DLD1 (cell line): ENCODE measurements at regions not wholly inside any gene's neighbourhood (a gene's known extent, or its start where the extent isn't known, plus 50 kb on each side); places are given as distances from the start of the nearest gene placed in this dataset.

Experiments
- in situ Hi-C: cut with HindIII; loops from 2 replicates; pipeline ENCODE4 v1.10.0; 2017; ENCODE audit warnings: low sequenced_read_pairs

DNA sequence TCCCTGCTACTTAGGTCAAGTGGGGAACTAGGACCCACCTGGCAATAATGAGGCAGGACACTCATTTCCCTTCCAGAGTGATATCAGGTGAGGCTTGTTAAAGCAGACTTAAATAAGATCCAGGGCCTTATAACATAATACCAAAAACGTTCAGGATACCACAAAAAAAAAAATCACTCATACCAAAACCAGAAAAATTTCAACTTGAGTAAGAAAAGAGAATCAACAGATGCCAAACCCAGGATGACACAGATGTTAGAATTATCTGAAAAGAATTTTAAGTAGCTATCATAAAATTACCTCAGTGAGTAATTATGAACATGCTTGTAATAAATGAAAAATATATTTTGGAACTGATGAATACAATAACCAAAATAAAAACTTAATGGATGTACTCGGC lies 255.6 kb upstream of the OSR1 start:
- in situ Hi-C loops = no loop called here

DNA sequence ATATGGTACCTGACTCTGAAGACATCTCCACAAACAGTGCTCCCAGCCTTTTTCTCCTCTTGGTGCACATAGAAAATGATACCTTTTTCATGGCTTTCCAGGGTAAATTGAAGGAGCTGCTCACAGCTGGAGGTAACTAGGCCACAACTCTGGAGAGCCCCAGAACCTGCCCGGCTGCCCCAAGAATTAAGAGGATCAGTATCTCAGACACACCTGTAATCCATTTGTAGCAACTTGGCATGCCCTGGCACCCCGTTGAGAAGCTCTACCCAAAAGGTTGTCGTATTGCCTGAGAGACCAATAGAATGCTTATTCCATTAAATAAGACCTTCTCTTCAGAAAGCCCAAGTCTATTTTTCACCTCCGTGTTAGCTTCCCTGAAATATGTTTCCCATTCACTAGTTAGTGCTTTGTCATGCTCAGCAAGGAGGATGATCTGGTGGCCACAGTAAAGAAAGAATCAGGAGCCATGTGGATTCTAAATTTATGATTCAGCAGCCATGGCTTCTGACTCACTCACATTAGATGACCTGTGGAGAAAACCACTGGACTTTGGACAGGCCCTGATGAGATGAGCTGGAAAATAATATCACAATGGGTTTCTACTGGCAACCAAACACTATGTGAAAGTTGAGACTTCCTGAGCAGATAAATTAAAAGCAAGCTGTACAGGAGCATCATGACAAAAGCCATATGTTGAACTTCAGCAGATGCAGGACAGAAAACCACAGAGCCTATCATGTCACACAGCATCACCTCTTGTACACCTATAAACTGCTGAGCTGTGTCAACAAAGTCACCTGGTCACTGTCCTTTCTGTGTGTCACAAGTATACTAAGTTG lies 253.3 kb upstream of the OSR1 start:
- in situ Hi-C loops = no loop called here

DNA sequence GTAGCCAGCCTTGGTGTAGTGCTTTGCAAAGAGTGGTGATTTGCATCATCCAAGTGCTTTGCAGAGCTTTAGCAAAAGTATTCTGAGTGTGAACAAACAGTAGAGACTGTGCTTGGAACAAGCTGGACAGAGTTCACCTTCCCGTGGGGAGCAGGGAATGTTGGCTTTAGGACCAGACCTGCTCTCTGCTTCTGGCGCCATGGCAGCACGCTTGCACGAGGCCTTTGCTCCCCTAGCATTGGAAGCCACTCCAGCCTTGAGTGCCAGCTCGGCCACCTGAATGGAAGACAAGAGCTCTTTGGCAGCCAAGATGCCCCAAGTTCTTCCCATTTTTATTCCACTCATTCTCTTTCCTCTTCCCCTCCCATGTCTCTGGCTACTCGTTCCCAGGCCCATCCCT lies 250.8 kb upstream of the OSR1 start:
- in situ Hi-C loops = loop anchor here (5.0 kb wide), 1 partner anchor 57 kb away; no protein-coding TSS in a partner anchor

DNA sequence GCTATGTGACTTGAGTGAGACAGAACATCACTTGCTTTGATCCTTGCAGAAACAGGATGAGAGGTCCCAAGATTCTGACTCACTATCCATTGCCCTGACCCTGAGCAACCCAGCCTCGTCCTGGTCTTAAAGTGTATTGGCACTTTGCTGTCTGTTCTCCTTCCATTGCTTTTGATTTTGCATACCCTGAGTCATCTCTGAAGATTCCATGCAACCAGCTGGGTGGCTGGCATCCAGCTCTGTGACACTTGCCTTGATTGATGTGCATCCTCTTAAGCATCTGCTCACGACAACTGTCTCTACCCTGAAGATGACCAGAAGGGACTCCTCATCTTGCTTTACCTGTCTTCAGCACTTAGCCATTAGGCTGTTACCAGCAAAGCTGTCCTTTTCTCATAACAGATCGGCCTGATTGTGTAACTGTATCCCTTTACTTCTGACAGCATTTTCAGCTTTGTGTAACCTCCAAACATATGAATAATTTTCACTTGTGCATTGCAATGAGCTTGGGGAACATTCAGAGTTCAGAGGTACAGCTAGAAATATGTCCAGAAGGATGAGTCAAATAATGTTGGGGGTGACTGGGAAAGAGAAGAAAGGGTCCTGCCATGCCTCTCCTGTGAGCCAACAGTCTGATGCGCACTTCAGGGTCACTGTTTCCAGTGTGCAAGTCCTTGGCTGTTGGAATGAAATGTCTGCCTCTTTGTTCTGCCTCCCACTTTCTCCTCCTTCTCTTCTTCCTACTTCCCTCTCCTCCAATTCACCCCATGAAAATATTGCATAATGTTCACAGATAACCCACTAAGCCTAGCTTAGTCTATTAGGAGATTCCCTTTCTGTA lies 249.7 kb upstream of the OSR1 start:
- in situ Hi-C loops = loop anchor here (5.0 kb wide), 1 partner anchor 56 kb away; no protein-coding TSS in a partner anchor

DNA sequence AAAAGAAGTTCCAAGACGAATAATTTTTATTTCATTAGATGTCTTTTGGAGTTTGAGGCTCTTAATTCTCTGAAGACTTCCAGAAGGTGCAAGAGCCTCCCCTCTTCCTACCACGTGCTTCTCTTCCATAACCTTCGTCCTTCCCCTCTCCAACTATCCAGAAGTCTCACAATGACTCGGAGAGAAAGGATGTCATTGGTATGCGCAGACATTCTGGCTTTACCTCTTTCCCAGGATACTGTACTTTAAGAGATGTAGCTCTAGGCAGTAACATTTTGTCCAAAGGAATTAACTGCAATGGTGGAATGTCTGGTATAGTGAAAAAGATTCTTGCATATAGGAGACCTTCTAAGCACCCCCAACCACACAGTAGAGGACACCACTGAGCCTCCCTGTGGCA lies 249.0 kb upstream of the OSR1 start:
- in situ Hi-C loops = loop anchor here (5.0 kb wide), 1 partner anchor 55 kb away; no protein-coding TSS in a partner anchor

DNA sequence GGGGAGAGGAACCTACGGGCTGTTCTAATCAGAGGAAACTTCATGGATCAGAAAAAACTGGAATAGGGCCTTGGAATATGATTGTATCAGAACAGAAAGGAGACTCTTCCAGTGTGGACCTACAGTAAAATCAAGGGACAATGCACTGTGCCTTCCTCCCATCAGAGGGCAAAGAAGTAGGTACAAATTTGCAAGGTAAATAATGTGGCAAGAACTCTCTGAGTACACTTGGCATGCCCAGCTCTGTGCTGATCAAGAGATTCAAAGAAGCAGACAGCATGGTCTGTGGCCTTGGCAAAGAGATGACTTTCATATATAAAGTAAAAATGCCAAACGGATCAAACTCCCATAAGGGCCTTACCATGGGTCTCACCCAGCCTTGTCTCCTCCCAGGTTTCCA lies 242.6 kb upstream of the OSR1 start:
- in situ Hi-C loops = no loop called here

DNA sequence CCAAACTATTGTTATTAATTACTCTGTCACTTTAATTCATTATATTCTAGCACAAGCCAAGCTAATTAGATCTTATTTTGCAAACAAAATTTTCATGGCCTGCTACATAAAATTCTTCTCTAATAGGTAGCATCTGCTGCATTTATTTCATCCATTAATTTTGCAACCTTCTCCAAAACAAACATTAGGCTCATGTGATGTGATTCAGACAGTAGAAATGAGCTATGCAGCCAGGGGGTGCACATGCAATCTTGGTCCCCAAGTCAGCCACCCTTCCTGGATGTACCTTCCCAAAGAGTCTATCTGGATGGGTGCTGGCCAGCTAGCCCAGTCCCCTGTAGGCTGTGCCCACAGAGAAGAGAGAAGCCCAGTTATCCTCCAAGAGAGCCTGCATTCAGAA lies 242.1 kb upstream of the OSR1 start:
- in situ Hi-C loops = no loop called here

DNA sequence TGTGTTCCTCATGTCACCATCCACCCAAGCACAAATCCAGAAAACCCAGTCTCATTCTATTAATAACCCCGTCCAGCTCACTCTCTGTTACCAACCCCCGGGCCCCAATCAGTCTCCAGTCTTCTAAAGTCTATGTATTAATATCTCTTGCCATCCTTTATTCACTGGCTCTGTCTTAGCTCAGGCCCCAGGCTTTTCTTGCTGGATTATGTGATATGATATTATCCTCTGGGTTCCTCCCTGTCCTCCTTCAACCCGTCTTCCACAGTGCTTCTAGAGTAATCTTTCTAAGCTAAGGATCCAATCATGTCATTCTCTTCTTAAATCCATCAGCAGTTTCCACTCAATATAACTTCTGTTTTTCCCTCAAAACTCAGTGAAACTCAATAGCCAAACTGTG lies 240.5 kb upstream of the OSR1 start:
- in situ Hi-C loops = no loop called here

DNA sequence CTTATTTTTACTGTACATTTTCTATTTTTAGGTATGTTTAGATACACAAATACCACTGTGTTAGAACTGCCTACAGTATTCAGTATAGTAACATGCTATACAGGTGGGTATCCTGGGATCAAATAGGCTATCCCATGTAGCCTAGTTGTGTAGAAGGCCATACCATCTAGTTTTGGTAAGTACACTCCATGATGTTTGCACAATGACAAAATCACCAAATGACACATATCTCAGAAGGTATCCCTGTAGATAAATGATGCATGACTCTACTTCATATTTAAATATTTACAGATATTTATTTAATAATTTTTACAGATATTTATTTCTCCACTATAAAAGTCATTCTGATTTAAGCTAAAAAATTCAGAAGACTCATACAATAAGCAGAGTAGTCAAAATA lies 233.8 kb upstream of the OSR1 start:
- in situ Hi-C loops = no loop called here

DNA sequence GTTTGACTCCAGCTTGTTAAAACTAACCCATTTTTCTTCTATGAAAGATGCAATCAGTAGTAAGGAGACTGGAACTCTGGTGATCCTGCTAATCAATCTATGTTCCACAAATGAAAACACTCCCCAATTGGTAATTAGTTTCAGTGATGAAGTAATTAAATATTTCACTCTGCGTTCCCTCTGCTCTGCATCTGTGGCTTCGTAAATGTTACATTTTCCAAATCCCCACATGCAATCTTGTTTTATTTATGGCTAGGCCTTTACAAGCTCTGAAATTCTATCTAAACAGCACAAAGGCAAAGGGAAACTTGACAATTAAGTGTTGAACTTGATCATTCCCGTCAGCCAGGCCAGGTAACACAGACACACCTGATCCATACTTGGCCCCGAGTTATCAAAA lies 231.4 kb upstream of the OSR1 start:
- in situ Hi-C loops = no loop called here

DNA sequence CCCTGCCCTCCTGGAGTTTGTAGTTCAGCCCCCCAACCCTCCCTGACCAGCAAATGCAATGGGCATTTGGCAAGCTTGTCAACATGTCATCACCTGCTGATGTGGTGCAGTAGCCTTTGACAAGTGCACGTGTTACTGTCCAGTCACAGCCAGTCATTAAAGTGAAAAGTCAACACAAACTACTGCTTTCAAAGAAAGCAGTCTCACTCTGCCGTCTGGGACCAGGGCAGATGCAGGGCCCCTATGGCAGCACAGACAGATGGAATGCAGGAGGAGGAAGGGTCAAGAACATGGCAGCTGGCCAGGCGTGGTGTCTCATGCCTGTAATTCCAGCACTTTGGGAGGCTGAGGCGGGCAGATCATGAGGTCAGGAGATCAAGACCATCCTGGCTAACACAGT lies 222.4 kb upstream of the OSR1 start:
- in situ Hi-C loops = no loop called here

DNA sequence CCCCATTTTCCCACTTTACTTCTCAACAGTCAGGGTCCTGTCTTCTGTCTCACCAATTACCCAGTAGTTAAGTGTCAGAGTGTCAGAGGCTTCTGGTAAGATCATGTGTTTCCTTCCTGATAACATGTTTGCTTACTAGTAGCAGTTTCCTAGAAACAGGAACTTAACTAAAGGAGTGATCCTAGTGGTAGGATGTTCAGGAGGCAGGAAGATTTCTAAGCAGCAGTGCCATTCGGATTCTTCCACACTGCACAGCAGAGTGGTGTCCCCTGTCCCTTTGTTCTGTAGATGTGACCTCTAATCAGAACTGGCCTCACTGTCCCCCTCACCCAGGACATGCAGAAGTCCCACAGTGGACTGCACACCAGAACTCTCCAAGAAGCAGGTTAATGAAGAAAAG lies 221.8 kb upstream of the OSR1 start:
- in situ Hi-C loops = no loop called here

DNA sequence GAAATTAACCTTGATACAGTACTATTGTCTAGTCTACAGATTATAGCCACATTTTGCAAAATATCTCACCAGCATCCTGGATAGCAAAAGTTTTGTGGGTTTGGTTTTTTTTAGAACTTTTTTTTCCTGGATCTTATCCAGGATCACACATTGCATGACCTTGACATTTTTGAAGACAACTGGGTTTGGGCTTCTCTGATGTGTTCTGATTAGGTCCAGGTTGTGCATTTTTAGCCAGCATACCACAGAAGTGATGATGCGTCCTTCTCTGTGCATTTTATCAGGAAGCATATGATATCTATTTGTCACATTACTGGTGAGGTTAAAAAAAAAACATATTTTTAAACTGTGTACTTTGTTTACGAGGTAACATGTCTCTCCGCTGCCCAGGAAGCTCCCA lies 221.0 kb upstream of the OSR1 start:
- in situ Hi-C loops = no loop called here

DNA sequence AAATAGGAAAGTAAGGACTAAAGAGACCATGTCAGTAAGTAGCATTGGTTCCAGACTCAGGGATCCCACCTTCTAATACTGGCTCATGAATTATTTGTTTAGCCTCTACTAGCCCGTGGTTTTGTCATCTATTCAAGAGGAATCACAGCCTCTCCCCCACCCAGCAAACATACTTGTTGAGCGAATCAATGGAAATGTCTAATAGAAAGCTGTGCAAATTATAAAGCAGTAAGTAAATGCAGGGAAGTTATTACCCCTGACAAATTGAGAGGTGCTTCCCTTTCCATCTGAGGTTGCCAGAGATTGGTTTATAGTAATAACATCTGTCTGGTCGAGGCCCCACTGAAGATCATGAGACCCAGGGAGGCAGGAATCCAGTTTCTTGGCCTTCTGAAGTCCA lies 219.3 kb upstream of the OSR1 start:
- in situ Hi-C loops = no loop called here

DNA sequence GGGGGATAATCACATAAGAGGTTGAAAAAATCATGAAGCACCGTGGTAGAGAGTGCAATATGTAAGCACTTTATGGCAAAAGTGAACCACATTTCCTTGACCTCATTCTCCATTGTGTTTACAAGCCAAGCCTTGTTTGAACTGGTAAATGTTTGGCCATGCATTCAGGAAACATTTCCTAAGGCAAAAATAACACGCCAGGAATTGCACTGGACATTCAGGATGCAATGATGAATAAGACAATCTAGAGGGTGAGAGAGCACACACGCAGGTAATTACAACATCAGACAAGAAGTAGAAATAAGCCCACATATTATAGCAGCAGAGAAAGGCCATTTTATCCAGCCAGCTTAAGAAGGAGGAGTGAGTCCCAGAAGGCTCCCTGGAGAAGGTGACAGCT lies 218.0 kb upstream of the OSR1 start:
- in situ Hi-C loops = no loop called here

DNA sequence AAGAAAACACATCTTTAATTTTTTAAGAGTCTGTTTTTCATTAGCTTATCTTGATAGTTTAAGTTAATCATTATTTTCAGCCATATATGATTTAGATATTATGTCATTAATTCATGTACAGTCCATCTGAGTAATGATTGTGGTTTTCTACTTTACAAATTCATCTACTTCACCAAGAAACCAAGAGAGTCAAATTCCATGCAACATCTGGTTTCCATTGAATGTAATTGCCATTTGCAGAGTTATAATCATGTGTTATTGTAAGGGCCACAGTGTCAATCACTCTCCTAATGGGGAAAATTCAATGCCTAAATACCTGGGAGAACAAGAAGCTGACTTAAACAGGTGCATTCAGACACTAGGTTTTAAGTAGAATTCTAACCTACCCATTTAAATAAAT lies 217.2 kb upstream of the OSR1 start:
- in situ Hi-C loops = no loop called here

DNA sequence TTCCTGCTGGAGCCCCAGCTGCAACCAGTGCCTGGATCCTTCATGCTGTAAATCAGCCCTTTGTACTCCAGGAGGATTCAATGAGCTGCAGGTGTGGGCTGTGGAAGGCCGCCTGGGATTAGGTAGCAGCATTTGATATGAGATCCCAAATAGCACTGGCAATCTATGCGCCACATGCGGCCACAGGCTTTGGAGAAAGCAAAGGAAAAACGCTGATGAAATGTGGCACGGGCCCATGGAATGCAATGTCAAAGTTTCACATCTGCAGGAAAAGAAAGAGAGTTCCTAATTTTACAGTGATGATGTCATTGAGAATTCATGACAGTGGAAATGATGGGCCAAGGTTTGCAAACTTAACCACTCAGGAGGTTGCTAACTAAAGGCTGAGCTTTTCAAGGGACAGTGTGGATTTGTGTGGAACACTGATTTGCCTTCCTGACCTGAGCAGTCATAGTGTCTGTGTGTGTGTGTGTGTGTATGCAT lies 216.4 kb upstream of the OSR1 start:
- in situ Hi-C loops = no loop called here

DNA sequence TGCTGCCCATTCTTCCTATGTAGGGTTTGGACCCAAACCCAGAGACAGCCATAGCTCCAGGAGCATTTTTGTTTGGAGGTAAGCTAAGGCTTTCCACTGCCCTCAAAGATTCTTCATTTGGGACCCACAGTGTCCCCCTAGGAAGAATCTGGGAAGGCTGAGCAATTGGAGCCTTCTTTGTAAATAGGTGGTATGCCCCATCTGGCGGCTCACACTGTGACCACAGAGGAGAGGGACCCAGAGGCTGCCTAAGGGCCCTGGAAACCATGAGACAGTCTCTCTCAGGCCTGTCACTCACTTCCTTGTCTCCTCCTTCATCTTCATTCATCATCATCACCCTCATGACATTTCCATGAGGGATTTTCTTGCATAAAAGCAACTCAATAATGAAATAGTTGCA lies 215.4 kb upstream of the OSR1 start:
- in situ Hi-C loops = no loop called here

DNA sequence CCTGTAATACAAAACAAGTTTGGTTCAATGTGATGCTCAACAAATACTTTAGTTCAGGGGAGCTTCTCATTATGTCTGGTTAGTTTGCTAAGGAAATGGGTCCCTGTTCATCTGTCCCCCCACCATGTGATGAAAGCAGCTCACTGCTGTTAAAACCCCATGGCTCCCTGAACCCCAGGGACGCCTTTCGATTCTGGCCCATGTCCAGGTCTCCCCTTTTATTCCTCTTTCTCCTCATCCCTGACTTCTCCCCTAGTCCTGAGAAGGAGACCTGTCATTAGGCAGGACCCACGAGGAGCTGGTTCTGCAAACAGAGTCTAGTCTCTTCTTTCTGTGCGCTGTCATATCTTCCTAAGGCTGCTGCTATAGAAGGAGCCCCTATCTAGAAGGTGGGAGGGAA lies 213.3 kb upstream of the OSR1 start:
- in situ Hi-C loops = no loop called here

DNA sequence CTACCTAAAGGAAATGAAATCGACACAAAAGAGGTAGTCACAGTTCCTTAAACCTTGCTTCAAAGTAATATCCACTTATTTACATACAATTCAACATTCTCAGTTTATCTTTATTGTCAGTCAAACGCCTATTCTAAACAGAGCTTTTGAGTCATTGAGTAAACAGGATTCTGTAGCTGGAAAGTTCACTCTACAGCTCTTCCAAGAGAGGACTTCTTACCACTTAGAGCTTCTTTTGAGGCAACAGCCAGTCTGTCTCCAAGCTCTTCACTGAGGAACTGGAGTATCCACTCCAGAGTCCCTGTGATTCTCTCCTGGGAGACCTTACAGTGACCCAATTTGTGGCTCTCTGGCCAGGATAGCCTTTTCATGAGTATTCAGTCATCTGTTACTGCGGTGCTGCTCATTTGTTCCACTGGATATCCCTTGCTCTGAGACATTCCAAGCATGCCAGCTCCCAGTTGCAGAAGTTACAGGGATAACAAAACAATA lies 210.9 kb upstream of the OSR1 start:
- in situ Hi-C loops = no loop called here

DNA sequence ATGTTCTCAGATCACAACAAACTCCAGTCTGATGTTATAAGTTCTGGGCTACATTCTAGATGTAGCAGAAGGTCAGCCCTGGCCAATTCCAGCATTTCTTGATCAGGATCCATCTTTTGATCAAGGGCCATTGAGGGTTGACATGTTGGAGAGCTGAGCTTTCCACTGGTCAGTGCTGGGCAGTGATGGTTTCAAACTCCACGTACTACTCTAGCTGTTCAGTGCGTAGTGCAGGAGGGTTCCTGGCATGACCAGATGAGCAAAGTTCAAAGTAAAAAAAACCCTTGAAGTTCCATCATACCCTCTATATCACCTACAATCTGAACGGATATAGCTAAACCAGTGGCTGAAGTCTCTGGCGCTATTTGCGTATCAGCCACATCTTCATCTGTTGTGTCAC lies 210.4 kb upstream of the OSR1 start:
- in situ Hi-C loops = no loop called here

DNA sequence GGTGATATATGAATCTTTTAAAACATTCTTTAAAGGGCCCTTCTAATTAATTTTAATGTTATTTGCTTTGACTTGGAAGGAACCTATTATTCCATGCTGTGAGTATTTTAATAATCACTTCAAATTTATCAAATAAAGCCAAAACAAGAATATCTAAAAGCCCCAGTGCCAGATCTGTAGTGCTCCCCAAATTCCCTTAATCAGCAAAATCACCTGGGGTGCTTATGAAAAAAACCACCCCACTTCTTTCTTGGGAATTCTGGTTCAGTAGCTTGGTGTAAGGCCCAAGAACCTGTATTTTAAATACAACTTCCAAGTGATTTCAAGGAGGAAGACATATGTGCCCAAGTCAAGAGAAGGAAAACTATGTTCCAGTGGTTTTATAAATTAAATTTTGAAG lies 202.4 kb upstream of the OSR1 start:
- in situ Hi-C loops = no loop called here
